Keratinocyte (primary cell): ENCODE measurements at regions not wholly inside any gene's neighbourhood (a gene's known extent, or its start where the extent isn't known, plus 50 kb on each side); places are given as distances from the start of the nearest gene placed in this dataset.

Experiments
- DNase-seq: peaks from one replicate; pipeline ENCODE4 v3.0.0-alpha.2; 2011; ENCODE audit warnings: low read depth, missing footprints, low spot score
- FAIRE-seq: peaks from 2 replicates; lab custom pipeline; 2011; peaks lifted over from hg19 to GRCh38; lab: Jason Lieb, UNC
- H2AFZ ChIP-seq: 2 replicates; pipeline ENCODE4 v1.6.0; 2012; ENCODE audit warnings: low read length, control low read depth, inconsistent platforms; ENCODE audit not compliant: control insufficient read depth
- H3K27ac ChIP-seq: 2 replicates; pipeline ENCODE4 v1.5.1; 2011; ENCODE audit warnings: low read length; ENCODE audit not compliant: control insufficient read depth, insufficient read depth
- H3K27me3 ChIP-seq: 3 replicates; pipeline ENCODE4 v1.6.0; 2011; ENCODE audit warnings: low read length; ENCODE audit not compliant: control insufficient read depth, insufficient read depth; ENCODE audit errors: extremely low read depth
- H3K36me3 ChIP-seq, 2 experiments: 2 replicates in 1 of 2; 3 replicates in 1 of 2; pipeline ENCODE4 v1.5.1; 2011; ENCODE audit warnings: low read length in 2 of 2, mild to moderate bottlenecking in 1 of 2; ENCODE audit not compliant: control insufficient read depth in 2 of 2, insufficient read depth in 2 of 2; ENCODE audit errors: extremely low read depth in 1 of 2
- H3K4me1 ChIP-seq: 3 replicates; pipeline ENCODE4 v1.5.1; 2011; ENCODE audit warnings: low read length; ENCODE audit not compliant: control insufficient read depth, insufficient read depth; ENCODE audit errors: extremely low read depth
- H3K4me2 ChIP-seq: 3 replicates; pipeline ENCODE4 v1.6.0; 2011; ENCODE audit warnings: low read depth, low read length; ENCODE audit not compliant: control insufficient read depth, insufficient read depth; ENCODE audit errors: extremely low read depth
- H3K4me3 ChIP-seq, 3 experiments: fragments of 200-600 bp in 1 of 3; sonication (generic) in 1 of 3; 2 replicates in 2 of 3; 3 replicates in 1 of 3; pipeline ENCODE4 v1.5.1; 2011 to 2016; ENCODE audit warnings: low read length in 3 of 3, mild to moderate bottlenecking in 3 of 3, control low read depth in 2 of 3, inconsistent platforms in 1 of 3, low read depth in 1 of 3, mixed read lengths in 1 of 3, mixed run types in 1 of 3, moderate library complexity in 1 of 3; ENCODE audit not compliant: control insufficient read depth in 2 of 3, insufficient read depth in 2 of 3; ENCODE audit errors: extremely low read depth in 1 of 3
- H3K79me2 ChIP-seq: 2 replicates; pipeline ENCODE4 v1.6.0; 2012; ENCODE audit warnings: low read length; ENCODE audit not compliant: control insufficient read depth, insufficient read depth
- H3K9ac ChIP-seq: 3 replicates; pipeline ENCODE4 v1.6.0; 2011; ENCODE audit warnings: low read length; ENCODE audit not compliant: control insufficient read depth, insufficient read depth; ENCODE audit errors: extremely low read depth
- H3K9me1 ChIP-seq: 3 replicates; pipeline ENCODE4 v1.6.0; 2011; ENCODE audit warnings: low read length; ENCODE audit not compliant: control insufficient read depth, insufficient read depth; ENCODE audit errors: extremely low read depth
- H3K9me3 ChIP-seq: 2 replicates; pipeline ENCODE4 v1.5.1; 2012; ENCODE audit warnings: low read depth, low read length; ENCODE audit not compliant: control insufficient read depth
- H4K20me1 ChIP-seq: 3 replicates; pipeline ENCODE4 v1.6.0; 2011; ENCODE audit warnings: low read length; ENCODE audit not compliant: control insufficient read depth, insufficient read depth; ENCODE audit errors: extremely low read depth
- EZH2 ChIP-seq: IDR thresholded peaks from one replicate; pipeline ENCODE4 v1.6.1; 2012; ENCODE audit warnings: inconsistent platforms, mild to moderate bottlenecking, low read length, moderate library complexity
- dilution Hi-C: fragments of 300-500 bp; cut with MboI; formaldehyde crosslinking; loops from one replicate; pipeline ENCODE4 v1.7.0; 2020; ENCODE audit warnings: low sequenced_read_pairs; ENCODE audit not compliant: extremely low pct_ligation_motif_present
- TF ChIP-seq, protein P1 (sequence below), 3 experiments: IDR thresholded peaks in 1 of 3; conservative IDR thresholded peaks in 1 of 3; optimal IDR thresholded peaks in 1 of 3; 2 replicates in 2 of 3; 3 replicates in 1 of 3; pipeline versions ENCODE3 to v1.5.1; 2011; ENCODE audit warnings: low read length in 3 of 3, mild to moderate bottlenecking in 3 of 3, moderate library complexity in 2 of 3, control low read depth in 1 of 3, inconsistent platforms in 1 of 3; ENCODE audit not compliant: insufficient read depth in 2 of 3; ENCODE audit errors: extremely low read depth in 1 of 3

DNA sequence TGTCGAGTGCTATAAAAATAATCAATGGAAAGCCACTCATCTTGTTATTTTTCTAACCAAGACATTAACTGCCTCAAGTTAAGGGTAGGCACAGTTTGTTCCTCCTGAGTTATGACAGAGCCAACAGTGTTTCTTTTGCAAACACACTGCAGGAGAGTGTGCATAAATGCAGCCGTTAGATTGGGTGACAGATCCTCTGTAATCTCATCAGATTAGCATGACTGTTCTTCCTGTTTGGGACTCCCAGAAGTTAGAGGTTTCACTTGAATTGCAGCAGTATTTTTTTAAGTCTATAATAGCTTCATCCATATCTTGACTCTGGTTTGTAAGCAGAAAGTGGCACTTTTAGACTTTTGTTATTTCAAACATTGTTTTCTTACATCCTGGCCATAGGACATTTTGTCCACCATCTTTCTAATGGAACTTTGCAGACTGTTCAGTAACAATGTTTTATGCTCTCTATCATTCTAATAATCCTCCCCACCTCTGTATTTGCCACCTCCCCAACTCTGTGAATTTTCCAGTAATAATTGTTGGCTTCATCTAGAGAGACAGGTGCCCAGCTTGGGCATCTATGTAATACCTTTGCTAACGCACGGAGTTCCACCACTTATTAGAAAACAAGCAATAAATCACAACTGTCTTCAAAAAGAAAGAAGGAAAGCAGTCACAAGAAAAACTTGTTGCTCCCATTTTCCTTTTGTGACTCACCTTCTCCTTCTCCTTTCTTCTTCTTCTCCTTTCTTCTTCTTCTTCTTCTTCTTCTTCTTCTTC lies 560.0 kb downstream of the ADCYAP1 start:
- Histone ChIP-seq H3K27me3 (no peaks in the 10 kb centered on the region), H3K4me2 (no peak overlapping the region), H3K9ac (no peak overlapping the region), H3K4me1 (no peaks in the 10 kb centered on the region), H3K36me3 (no peaks in the 10 kb centered on the region), H3K4me3 (no peak overlapping the region), H2AFZ (no peak overlapping the region), H4K20me1 (no peaks in the 10 kb centered on the region), H3K9me3 (no peaks in the 10 kb centered on the region), H3K9me1 (no peaks in the 10 kb centered on the region), H3K27ac (no peak overlapping the region), H3K79me2 (no peaks in the 10 kb centered on the region)
- no peak for FAIRE-seq
- no peak for DNase-seq
- dilution Hi-C loops: no loop called here
- TF ChIP-seq, protein P1, sequence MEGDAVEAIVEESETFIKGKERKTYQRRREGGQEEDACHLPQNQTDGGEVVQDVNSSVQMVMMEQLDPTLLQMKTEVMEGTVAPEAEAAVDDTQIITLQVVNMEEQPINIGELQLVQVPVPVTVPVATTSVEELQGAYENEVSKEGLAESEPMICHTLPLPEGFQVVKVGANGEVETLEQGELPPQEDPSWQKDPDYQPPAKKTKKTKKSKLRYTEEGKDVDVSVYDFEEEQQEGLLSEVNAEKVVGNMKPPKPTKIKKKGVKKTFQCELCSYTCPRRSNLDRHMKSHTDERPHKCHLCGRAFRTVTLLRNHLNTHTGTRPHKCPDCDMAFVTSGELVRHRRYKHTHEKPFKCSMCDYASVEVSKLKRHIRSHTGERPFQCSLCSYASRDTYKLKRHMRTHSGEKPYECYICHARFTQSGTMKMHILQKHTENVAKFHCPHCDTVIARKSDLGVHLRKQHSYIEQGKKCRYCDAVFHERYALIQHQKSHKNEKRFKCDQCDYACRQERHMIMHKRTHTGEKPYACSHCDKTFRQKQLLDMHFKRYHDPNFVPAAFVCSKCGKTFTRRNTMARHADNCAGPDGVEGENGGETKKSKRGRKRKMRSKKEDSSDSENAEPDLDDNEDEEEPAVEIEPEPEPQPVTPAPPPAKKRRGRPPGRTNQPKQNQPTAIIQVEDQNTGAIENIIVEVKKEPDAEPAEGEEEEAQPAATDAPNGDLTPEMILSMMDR (optimal IDR thresholded peaks at IDR 0.05 in 1 of 3, IDR thresholded peaks at IDR 0.05 in 1 of 3, conservative IDR thresholded peaks at IDR 0.05 in 1 of 3; ENCODE audit: extremely low read depth in 1 of 3, insufficient read depth in 2 of 3, low read length in 3 of 3): no peak
- TF ChIP-seq EZH2: no peak

DNA sequence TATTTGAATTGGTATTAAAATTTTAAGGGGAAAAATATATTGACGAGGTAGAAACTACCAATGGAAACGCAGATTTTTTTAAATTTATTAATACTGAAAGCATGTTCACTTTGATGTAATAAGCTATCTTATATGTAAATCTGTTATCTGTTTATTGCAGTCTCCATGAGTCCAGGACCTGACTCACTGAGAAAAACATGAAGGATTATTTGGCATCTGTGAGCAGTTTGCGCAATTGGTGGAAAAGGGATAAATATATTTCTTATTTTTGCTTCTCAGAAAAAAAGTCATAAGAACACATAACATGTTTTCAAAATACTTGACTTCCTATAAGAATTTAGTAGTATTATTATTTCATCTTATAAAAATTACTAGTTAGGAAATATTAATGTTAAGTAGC lies 561.4 kb downstream of the ADCYAP1 start:
- no peaks in the 10 kb centered on the region for H3K9me1 ChIP-seq
- no peak for DNase-seq
- no peaks in the 10 kb centered on the region for H3K79me2 ChIP-seq
- H3K27ac ChIP-seq: no peak overlapping the region
- no peaks in the 10 kb centered on the region for H4K20me1 ChIP-seq
- no peaks in the 10 kb centered on the region for H3K36me3 ChIP-seq
- no peak for FAIRE-seq
- H2AFZ ChIP-seq: no peak overlapping the region
- no peak overlapping the region for H3K9ac ChIP-seq
- H3K4me1 ChIP-seq: no peaks in the 10 kb centered on the region
- no peaks in the 10 kb centered on the region for H3K27me3 ChIP-seq
- dilution Hi-C loops: no loop called here
- H3K4me2 ChIP-seq: no peak overlapping the region
- no peak overlapping the region for H3K4me3 ChIP-seq
- TF ChIP-seq, protein P1 (optimal IDR thresholded peaks at IDR 0.05 in 1 of 3, IDR thresholded peaks at IDR 0.05 in 1 of 3, conservative IDR thresholded peaks at IDR 0.05 in 1 of 3; ENCODE audit: extremely low read depth in 1 of 3, insufficient read depth in 2 of 3, low read length in 3 of 3): no peak
- TF ChIP-seq EZH2: no peak
- H3K9me3 ChIP-seq: no peaks in the 10 kb centered on the region
